GM13976 (cell line): ENCODE measurements at regions not wholly inside any gene's neighbourhood (a gene's known extent, or its start where the extent isn't known, plus 50 kb on each side); places are given as distances from the start of the nearest gene placed in this dataset.

Experiments used
- DNase-seq: peaks from one replicate; pipeline ENCODE4 v3.0.0; 2012; ENCODE audit warnings: low spot score
- CTCF ChIP-seq: IDR thresholded peaks from 2 replicates; pipeline ENCODE4 v1.5.1; 2012; ENCODE audit warnings: borderline replicate concordance, mild to moderate bottlenecking; ENCODE audit not compliant: insufficient read depth; ENCODE audit errors: extremely low read depth, missing control alignments, control extremely low read depth
- in situ Hi-C: fragments of 300-500 bp; cut with MboI; formaldehyde crosslinking; loops from one replicate; pipeline ENCODE4 v1.12.0; 2022; ENCODE audit warnings: low sequenced_read_pairs, mixed read lengths, inconsistent platforms; ENCODE audit not compliant: unreplicated experiment

DNA sequence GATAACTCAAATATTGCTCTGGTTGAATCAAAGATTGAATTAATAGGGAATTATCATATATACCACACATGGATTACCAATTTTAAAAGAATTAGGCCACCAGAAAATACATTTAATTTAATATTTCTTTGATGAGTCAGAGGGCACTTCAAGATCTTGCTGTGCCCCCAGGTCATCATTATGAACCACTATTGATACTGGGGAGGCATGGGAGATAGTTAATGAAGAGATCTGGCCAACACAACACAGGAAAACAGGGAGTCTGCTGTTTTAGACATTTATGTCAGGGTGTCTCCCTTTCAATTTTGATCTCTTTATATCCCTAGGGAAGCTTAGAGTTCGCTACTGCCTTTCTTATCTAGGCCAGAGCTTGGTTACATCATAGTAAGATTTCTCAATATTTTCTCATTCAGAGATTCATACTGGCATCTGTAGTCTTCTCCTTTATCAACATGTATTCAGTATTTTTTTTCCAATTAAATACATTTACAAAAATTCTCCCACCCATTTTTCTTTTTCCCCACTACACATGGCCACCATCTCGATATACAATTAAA, 158.3 kb upstream of the ZFHX3 start:
- DNase-seq, result no peak
- in situ Hi-C loops, result no loop called here
- TF ChIP-seq CTCF, result no peak

GRCh38 chr16:73205153-73205886, 157.4 kb upstream of the ZFHX3 start:
- DNase-seq, result no peak
- no peak for TF ChIP-seq CTCF
- in situ Hi-C loops, result no loop called here

- in situ Hi-C loops, result no loop called here
- no peak for DNase-seq
- TF ChIP-seq CTCF, result no peak
Measured at GRCh38 chr16:73204359-73205152, 156.6 kb upstream of the ZFHX3 start.

- DNase-seq, result no peak
- in situ Hi-C loops, result no loop called here
- TF ChIP-seq CTCF, result no peak
Measured at GRCh38 chr16:73202161-73202729, 154.3 kb upstream of the ZFHX3 start.

DNA sequence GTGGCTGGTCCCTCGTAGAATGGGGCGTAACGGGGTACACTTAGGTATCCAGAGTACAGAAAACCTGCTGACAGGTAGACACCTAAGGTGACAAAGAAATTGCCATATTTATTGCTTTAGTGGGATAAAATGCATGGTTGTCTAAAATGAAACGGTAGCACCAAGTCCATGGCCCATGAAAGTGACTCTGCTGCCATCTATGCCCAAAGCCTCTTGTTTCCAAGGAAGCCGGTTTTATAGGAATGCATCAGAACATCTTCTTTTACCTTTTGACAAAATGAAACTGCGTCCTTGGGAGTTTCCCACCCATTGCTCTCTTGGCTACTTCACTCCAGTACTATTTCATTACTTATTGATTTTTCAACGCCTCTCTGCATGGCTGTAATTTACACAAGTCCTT, 151.3 kb upstream of the ZFHX3 start:
- no peak for DNase-seq
- in situ Hi-C loops, result loop anchor here (25.0 kb wide), 1 partner anchor 362 kb away; no protein-coding TSS in a partner anchor
- no peak for TF ChIP-seq CTCF

DNA sequence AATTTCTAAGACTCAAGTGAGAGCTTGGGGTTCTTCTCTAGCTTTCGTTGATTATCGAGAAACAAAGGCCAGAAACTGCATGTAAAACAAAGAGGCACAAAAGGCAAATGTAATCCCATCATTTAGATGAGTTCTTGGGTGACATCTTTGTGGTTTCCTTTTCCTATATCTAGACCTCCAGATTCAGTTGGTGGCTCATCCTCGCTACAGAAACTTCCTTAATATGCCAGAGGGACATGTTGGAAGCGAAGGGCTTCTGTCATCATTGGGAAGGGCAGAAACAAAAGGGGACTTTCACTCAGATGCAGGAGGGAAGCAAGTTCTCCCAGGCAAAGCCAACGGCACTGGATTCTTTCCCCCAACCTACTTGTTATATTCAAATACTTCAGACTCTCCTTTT, 150.6 kb upstream of the ZFHX3 start:
- in situ Hi-C loops, result loop anchor here (25.0 kb wide), 1 partner anchor 361 kb away; no protein-coding TSS in a partner anchor
- DNase-seq, result no peak
- no peak for TF ChIP-seq CTCF
